Body of pancreas (tissue), 4 donors: ENCODE measurements at regions not wholly inside any gene's neighbourhood (a gene's known extent, or its start where the extent isn't known, plus 50 kb on each side); places are given as distances from the start of the nearest gene placed in this dataset.

Source experiments
- ATAC-seq: fragments of 150-250 bp; one replicate; pipeline ENCODE4 v1.9.1; 2016
- DNase-seq, 4 donors: peaks; one replicate each; pipeline ENCODE4 v3.0.0-alpha.2; 2019
- H3K27ac ChIP-seq, 4 donors: fragments of 200-600 bp; sonication (generic); 1 replicate in 3 of 4; 2 replicates in 1 of 4; pipeline versions ENCODE4 v1.5.1 to v1.6.1; 2016 to 2019; ENCODE audit warnings: mild to moderate bottlenecking in 1 of 4, mixed read lengths in 1 of 4, moderate library complexity in 1 of 4
- H3K27me3 ChIP-seq, 2 donors: fragments of 200-600 bp; sonication (generic); one replicate each; pipeline ENCODE4 v1.6.0; 2016; ENCODE audit warnings: mild to moderate bottlenecking in 1 of 2
- H3K36me3 ChIP-seq, 2 donors: fragments of 200-600 bp; sonication (generic); replicated peaks in 1 of 2; 2 replicates each; pipeline ENCODE4 v1.5.1; 2016; ENCODE audit warnings: low read depth in 2 of 2; ENCODE audit not compliant: insufficient read depth in 1 of 2
- H3K4me1 ChIP-seq: fragments of 200-600 bp; sonication (generic); one replicate; pipeline ENCODE4 v1.6.0; 2016
- H3K4me3 ChIP-seq, 2 donors: fragments of 200-600 bp; sonication (generic); 1 replicate in 1 of 2; 2 replicates in 1 of 2; pipeline ENCODE4 v1.5.1; 2016 to 2019
- H3K9me3 ChIP-seq, 3 donors: fragments of 200-600 bp; sonication (generic); 1 replicate in 2 of 3; 2 replicates in 1 of 3; pipeline ENCODE4 v1.5.1; 2016
- POLR2A ChIP-seq, 3 donors: fragments of 450-650 bp; IDR thresholded peaks; one replicate each; pipeline ENCODE4 v1.6.1; 2016; ENCODE audit warnings: antibody characterized with exemption in 3 of 3, mild to moderate bottlenecking in 2 of 3
- WGBS, 2 donors: methylation state at CpG; one replicate each; pipeline ENCODE4 v1.1.5; 2017; 5-methylcytosine and 5-hydroxymethylcytosine counted together
- intact Hi-C: fragments of 100-400 bp; cut with DNase I; formaldehyde crosslinking; loops from one replicate; pipeline ENCODE4 v1.15.1; 2023
- TF ChIP-seq, protein P1 (sequence below), 7 experiments: fragments of 450-650 bp in 4 of 7; fragments of 200-600 bp in 3 of 7; sonication (generic) in 3 of 7; IDR thresholded peaks; one replicate each; pipeline ENCODE4 v1.5.1; 2016 to 2019; ENCODE audit warnings: antibody characterized with exemption in 7 of 7

DNA sequence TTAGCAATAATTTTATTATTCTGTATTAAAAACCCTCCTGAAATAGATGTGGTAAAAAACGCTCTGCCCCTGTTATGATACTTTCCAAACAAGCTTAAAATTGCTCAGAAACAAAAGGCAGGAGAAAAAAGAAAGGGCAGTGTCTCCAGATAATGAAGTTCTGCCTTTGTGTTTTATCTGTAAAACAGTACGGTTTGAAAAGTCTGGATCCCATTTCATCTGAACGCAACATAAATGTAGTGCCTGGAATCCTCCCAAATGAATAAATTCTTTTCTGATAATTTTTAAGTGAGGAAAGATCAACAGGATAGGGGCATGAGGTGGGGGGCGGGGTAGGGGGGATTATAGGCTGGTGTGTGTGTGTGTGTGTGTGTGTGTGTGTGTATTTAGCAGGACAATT is 87.5 kb upstream of the SOX9 start:
- Histone ChIP-seq H3K9me3 (no peaks in the 10 kb centered on the region), H3K4me3 (no peak overlapping the region), H3K27me3 (no peaks in the 10 kb centered on the region), H3K36me3 (no peaks in the 10 kb centered on the region), H3K27ac (no peak overlapping the region), H3K4me1 (no peaks in the 10 kb centered on the region)
- 67 to 79% methylated on average over 4 of the region's 4 CpGs for WGBS, 2 donors
- no peak for ATAC-seq
- no peak for TF ChIP-seq POLR2A (IDR thresholded peaks at IDR 0.05)
- TF ChIP-seq, protein P1, sequence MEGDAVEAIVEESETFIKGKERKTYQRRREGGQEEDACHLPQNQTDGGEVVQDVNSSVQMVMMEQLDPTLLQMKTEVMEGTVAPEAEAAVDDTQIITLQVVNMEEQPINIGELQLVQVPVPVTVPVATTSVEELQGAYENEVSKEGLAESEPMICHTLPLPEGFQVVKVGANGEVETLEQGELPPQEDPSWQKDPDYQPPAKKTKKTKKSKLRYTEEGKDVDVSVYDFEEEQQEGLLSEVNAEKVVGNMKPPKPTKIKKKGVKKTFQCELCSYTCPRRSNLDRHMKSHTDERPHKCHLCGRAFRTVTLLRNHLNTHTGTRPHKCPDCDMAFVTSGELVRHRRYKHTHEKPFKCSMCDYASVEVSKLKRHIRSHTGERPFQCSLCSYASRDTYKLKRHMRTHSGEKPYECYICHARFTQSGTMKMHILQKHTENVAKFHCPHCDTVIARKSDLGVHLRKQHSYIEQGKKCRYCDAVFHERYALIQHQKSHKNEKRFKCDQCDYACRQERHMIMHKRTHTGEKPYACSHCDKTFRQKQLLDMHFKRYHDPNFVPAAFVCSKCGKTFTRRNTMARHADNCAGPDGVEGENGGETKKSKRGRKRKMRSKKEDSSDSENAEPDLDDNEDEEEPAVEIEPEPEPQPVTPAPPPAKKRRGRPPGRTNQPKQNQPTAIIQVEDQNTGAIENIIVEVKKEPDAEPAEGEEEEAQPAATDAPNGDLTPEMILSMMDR (IDR thresholded peaks at IDR 0.05): no peak
- intact Hi-C loops: no loop called here
- DNase-seq: no peak

GRCh38 chr17:72034000-72034399 is 86.8 kb upstream of the SOX9 start:
- intact Hi-C loops: no loop called here
- Histone ChIP-seq H3K9me3 (no peaks in the 10 kb centered on the region), H3K4me3 (no peak overlapping the region), H3K36me3 (no peaks in the 10 kb centered on the region), H3K27ac (no peak overlapping the region), H3K27me3 (no peaks in the 10 kb centered on the region), H3K4me1 (no peaks in the 10 kb centered on the region)
- DNase-seq (no peak), ATAC-seq (no peak)
- 81 to 83% methylated on average over 2 of the region's 2 CpGs for WGBS, 2 donors
- TF ChIP-seq POLR2A (IDR thresholded peaks at IDR 0.05): no peak
- TF ChIP-seq, protein P1 (IDR thresholded peaks at IDR 0.05): no peak

DNA sequence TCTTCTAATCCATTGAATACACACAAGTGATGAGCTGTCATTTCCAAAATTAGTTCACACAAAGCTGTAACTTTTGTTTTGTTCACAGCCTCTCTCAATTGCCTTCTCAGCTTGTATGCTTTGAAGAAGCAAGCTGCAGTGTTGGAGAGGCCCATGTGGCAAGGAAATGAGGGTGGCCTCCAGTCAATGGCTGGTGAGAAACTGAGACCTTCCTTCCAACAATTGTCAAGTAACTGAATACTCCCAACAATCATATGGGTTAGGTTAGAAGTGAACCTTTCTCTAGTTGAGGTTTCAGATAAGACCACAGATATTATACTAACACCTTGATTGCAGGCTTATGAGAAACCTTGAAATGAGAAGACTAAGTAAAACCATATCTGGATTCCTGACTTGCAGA is 82.4 kb upstream of the SOX9 start:
- TF ChIP-seq, protein P1 (IDR thresholded peaks at IDR 0.05): no peak
- no peak for TF ChIP-seq POLR2A (IDR thresholded peaks at IDR 0.05)
- no peaks in the 10 kb centered on the region for H3K27me3 ChIP-seq
- intact Hi-C loops: no loop called here
- H3K9me3 ChIP-seq: no peaks in the 10 kb centered on the region
- H3K4me3 ChIP-seq: no peak overlapping the region
- H3K36me3 ChIP-seq: no peaks in the 10 kb centered on the region
- DNase-seq: no peak
- H3K4me1 ChIP-seq: no peaks in the 10 kb centered on the region
- ATAC-seq: no peak
- H3K27ac ChIP-seq: no peak overlapping the region

DNA sequence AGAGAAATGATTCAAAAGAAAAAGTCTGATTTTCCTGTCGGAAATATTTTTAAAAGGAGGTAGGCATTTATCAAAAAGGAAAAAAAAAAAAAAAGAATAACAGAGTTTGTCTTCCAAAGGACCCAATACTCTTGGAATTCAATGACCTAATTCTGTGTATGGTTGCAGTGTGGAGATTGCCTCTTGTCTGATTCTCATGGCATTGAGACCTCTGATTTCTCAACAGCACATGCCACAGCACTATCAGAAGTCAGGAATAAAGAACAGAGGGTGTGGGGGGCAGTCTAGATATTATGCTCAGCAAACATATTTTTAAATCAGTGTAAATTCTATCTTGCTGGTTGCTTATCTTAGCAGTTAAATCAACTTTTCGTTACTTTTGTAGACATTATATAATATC is 81.3 kb upstream of the SOX9 start:
- Histone ChIP-seq H3K36me3 (no peaks in the 10 kb centered on the region), H3K4me3 (no peak overlapping the region), H3K4me1 (no peaks in the 10 kb centered on the region), H3K27ac (no peak overlapping the region), H3K27me3 (no peaks in the 10 kb centered on the region), H3K9me3 (no peaks in the 10 kb centered on the region)
- WGBS, 2 donors: 52 to 57% methylated on average over 2 of the region's 2 CpGs
- ATAC-seq (no peak), DNase-seq (no peak)
- TF ChIP-seq, protein P1 (IDR thresholded peaks at IDR 0.05): no peak
- TF ChIP-seq POLR2A (IDR thresholded peaks at IDR 0.05): no peak
- intact Hi-C loops: no loop called here

- WGBS, 2 donors: 68 to 69% methylated on average over 3 of the region's 3 CpGs
- no peaks in the 10 kb centered on the region for H3K27me3 ChIP-seq
- H3K4me3 ChIP-seq: no peak overlapping the region
- ATAC-seq (no peak), DNase-seq (no peak)
- no peaks in the 10 kb centered on the region for H3K9me3 ChIP-seq
- intact Hi-C loops: no loop called here
- no peaks in the 10 kb centered on the region for H3K4me1 ChIP-seq
- no peaks in the 10 kb centered on the region for H3K36me3 ChIP-seq
- no peak for TF ChIP-seq POLR2A (IDR thresholded peaks at IDR 0.05)
- TF ChIP-seq, protein P1 (IDR thresholded peaks at IDR 0.05): no peak
- H3K27ac ChIP-seq: no peak overlapping the region
Observed at GRCh38 chr17:72046178-72046577, 74.6 kb upstream of the SOX9 start.
